Peyer's patch (tissue), 4 donors: ENCODE measurements at regions not wholly inside any gene's neighbourhood (a gene's known extent, or its start where the extent isn't known, plus 50 kb on each side); places are given as distances from the start of the nearest gene placed in this dataset.

Experiments used
- CTCF ChIP-seq, 6 experiments: fragments of 450-650 bp in 4 of 6; fragments of 200-600 bp in 2 of 6; sonication (generic) in 1 of 6; IDR thresholded peaks; one replicate each; pipeline ENCODE4 v1.5.1; 2017 to 2019; ENCODE audit warnings: antibody characterized with exemption in 6 of 6, mild to moderate bottlenecking in 3 of 6, moderate library complexity in 1 of 6
- POLR2A ChIP-seq, 2 donors: fragments of 450-650 bp; IDR thresholded peaks; one replicate each; pipeline ENCODE4 v1.5.1; 2017; ENCODE audit warnings: antibody characterized with exemption in 2 of 2, mild to moderate bottlenecking in 2 of 2, moderate library complexity in 2 of 2

- no peak for TF ChIP-seq CTCF (IDR thresholded peaks at IDR 0.05)
- TF ChIP-seq POLR2A (IDR thresholded peaks at IDR 0.05): no peak
These were observed 289.3 kb downstream of the MAP2K6 start for GRCh38 chr17:69703751-69704150.
